ENCODE measurements at regions not wholly inside any gene's neighbourhood (a gene's known extent, or its start where the extent isn't known, plus 50 kb on each side); places are given as distances from the start of the nearest gene placed in this dataset.

GRCh38 chr3:95354489-95354888, 1291.6 kb downstream of the NSUN3 start:
- Histone ChIP-seq H2AFZ (ENCODE audit: low read length) (no peak overlapping the region), H3K79me2 (ENCODE audit: insufficient read depth, low read length) (no peaks in the 10 kb centered on the region), H3K9me2 (ENCODE audit: low read depth, low read length) (no peaks in the 10 kb centered on the region), H3F3A (ENCODE audit: insufficient read depth, low read length) (no peaks in the 10 kb centered on the region), H3K27me3 (ENCODE audit: insufficient read depth, low read length) (no peaks in the 10 kb centered on the region), H3K4me2 (ENCODE audit: low read length) (no peak overlapping the region), H3K9me3 (ENCODE audit: low read length) (no peaks in the 10 kb centered on the region), H3K36me3 (ENCODE audit: insufficient read depth, low read length) (no peaks in the 10 kb centered on the region), H3K4me3 (ENCODE audit: low read depth, low read length, poor library complexity, severe bottlenecking) (no peak overlapping the region), H3K4me1 (ENCODE audit: insufficient read depth, low read length, severe bottlenecking) (no peaks in the 10 kb centered on the region), H4K20me1 (ENCODE audit: insufficient read depth, low read length) (no peaks in the 10 kb centered on the region), H3K27ac (ENCODE audit: low read depth, low read length, poor library complexity, severe bottlenecking) (no peak overlapping the region), H3K9ac (ENCODE audit: low read length) (no peak overlapping the region)
- no peak for TF ChIP-seq EZH2 (IDR thresholded peaks at IDR 0.05; ENCODE audit: borderline replicate concordance, low read length)
- no peak for TF ChIP-seq CTCF (IDR thresholded peaks at IDR 0.05; ENCODE audit: low read length)

GRCh38 chr3:95356764-95357501, 1294.1 kb downstream of the NSUN3 start:
- no peaks in the 10 kb centered on the region for H3K79me2 ChIP-seq (ENCODE audit: insufficient read depth, low read length)
- no peak overlapping the region for H3K27ac ChIP-seq (ENCODE audit: low read depth, low read length, poor library complexity, severe bottlenecking)
- no peak for TF ChIP-seq CTCF (IDR thresholded peaks at IDR 0.05; ENCODE audit: low read length)
- no peak for TF ChIP-seq EZH2 (IDR thresholded peaks at IDR 0.05; ENCODE audit: borderline replicate concordance, low read length)
- H3K9me3 ChIP-seq (ENCODE audit: low read length): no peaks in the 10 kb centered on the region
- no peak overlapping the region for H3K4me2 ChIP-seq (ENCODE audit: low read length)
- H4K20me1 ChIP-seq (ENCODE audit: insufficient read depth, low read length): no peaks in the 10 kb centered on the region
- H3K9ac ChIP-seq (ENCODE audit: low read length): no peak overlapping the region
- no peaks in the 10 kb centered on the region for H3F3A ChIP-seq (ENCODE audit: insufficient read depth, low read length)
- no peaks in the 10 kb centered on the region for H3K27me3 ChIP-seq (ENCODE audit: insufficient read depth, low read length)
- no peaks in the 10 kb centered on the region for H3K4me1 ChIP-seq (ENCODE audit: insufficient read depth, low read length, severe bottlenecking)
- H3K9me2 ChIP-seq (ENCODE audit: low read depth, low read length): no peaks in the 10 kb centered on the region
- H2AFZ ChIP-seq (ENCODE audit: low read length): no peak overlapping the region
- no peaks in the 10 kb centered on the region for H3K36me3 ChIP-seq (ENCODE audit: insufficient read depth, low read length)
- no peak overlapping the region for H3K4me3 ChIP-seq (ENCODE audit: low read depth, low read length, poor library complexity, severe bottlenecking)

GRCh38 chr3:95387242-95388021, 1324.6 kb downstream of the NSUN3 start:
- TF ChIP-seq CTCF (IDR thresholded peaks at IDR 0.05; ENCODE audit: low read length) (no peak), EZH2 (IDR thresholded peaks at IDR 0.05; ENCODE audit: borderline replicate concordance, low read length) (no peak)
- Histone ChIP-seq H4K20me1 (ENCODE audit: insufficient read depth, low read length) (no peaks in the 10 kb centered on the region), H3K4me1 (ENCODE audit: insufficient read depth, low read length, severe bottlenecking) (no peaks in the 10 kb centered on the region), H3K27ac (ENCODE audit: low read depth, low read length, poor library complexity, severe bottlenecking) (no peak overlapping the region), H3K27me3 (ENCODE audit: insufficient read depth, low read length) (no peaks in the 10 kb centered on the region), H3K79me2 (ENCODE audit: insufficient read depth, low read length) (no peaks in the 10 kb centered on the region), H3K9ac (ENCODE audit: low read length) (no peak overlapping the region), H3K9me3 (ENCODE audit: low read length) (no peaks in the 10 kb centered on the region), H3K36me3 (ENCODE audit: insufficient read depth, low read length) (no peaks in the 10 kb centered on the region), H3K4me3 (ENCODE audit: low read depth, low read length, poor library complexity, severe bottlenecking) (no peak overlapping the region), H3K9me2 (ENCODE audit: low read depth, low read length) (no peaks in the 10 kb centered on the region), H3K4me2 (ENCODE audit: low read length) (no peak overlapping the region), H2AFZ (ENCODE audit: low read length) (no peak overlapping the region), H3F3A (ENCODE audit: insufficient read depth, low read length) (no peaks in the 10 kb centered on the region)
